Activated effector memory CD4-positive, alpha-beta T cell treated with Interleukin-2 at 50 U/mL for 16 hours (primary cell): ENCODE measurements at regions not wholly inside any gene's neighbourhood (a gene's known extent, or its start where the extent isn't known, plus 50 kb on each side); places are given as distances from the start of the nearest gene placed in this dataset.
"Not testable (repeated sequence)": the region's sequence is repeated elsewhere in the genome, so short reads cannot be mapped to it uniquely, and the experiment has no call there.

ENCODE experiments used
- DNase-seq: peaks from one replicate; pipeline ENCODE4 v3.0.0-alpha.2; 2020

DNA sequence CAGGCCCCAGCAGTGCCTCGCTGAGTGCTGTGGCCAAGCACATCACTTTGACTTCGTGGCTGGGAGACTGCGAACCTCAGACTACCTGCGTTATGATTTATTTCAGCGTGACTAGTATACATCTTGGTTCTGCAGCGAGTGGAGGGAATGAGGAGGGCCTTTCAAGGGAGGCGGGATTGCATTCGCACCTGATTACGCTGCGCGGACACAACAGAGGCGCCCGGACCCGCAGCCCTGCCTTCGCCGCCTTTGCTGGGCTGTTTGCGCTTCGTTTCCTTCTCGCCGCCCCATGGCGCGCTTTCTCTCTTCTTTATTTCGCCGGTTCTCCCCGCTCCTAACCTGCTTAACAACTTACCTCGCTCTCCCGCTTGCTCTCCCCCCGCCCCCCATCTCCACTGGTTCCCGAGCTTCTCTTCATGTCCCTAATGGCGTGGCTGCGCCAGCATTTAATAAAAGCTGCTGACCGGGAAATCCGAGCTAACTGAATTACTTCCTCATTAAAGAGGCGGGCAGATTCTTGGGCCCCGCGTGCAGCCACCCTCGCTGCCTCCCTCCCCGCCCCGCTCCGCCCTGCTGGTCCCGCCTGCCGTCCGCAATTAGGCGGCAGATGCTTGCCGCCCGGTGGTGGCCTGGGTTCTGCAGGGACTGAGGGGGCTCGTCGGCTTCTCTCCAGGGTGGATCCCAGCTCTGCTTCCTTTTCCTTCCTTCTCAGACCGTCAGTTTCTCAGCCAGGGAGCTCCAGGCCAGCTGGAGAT is 257.6 kb upstream of the SDK2 start:
- DNase-seq = no peak

DNA sequence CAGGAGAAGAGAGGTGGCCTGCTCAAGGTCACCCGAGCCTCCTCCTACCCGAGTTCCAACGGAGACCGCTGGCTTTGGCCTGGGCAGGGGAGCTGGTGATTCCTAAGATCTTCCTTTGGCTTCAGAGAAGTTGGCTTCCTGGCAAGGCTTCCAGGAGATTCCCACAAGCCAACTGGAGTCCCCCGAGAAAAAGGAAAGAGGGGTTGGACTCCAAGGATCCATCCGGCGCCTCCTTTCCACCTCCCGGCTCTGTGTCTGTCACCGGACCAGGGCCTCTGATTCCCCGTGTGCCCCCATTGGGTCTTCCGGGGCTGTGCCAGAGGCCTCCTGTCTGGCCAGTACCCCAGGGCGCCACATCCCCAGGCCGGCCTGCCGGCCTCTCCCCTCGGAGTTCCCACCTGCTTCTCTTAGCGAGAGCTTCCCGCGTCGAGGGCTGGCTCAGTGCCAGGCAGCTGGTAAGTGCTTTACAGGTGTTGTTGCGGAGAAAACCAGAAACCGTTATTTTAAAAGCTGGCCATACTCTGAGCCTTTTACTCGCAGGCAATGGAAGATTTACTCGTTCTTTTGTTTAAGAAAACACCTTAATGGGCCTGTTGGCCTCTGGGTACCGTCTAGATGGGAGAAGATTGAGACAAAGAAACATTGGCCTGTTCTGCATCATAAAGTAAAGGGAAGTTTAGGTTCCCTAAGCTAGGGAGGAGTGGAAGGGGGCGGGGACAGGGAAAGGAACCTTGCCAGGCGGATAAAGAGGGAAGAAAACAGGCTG is 258.4 kb upstream of the SDK2 start:
- DNase-seq = no peak

DNA sequence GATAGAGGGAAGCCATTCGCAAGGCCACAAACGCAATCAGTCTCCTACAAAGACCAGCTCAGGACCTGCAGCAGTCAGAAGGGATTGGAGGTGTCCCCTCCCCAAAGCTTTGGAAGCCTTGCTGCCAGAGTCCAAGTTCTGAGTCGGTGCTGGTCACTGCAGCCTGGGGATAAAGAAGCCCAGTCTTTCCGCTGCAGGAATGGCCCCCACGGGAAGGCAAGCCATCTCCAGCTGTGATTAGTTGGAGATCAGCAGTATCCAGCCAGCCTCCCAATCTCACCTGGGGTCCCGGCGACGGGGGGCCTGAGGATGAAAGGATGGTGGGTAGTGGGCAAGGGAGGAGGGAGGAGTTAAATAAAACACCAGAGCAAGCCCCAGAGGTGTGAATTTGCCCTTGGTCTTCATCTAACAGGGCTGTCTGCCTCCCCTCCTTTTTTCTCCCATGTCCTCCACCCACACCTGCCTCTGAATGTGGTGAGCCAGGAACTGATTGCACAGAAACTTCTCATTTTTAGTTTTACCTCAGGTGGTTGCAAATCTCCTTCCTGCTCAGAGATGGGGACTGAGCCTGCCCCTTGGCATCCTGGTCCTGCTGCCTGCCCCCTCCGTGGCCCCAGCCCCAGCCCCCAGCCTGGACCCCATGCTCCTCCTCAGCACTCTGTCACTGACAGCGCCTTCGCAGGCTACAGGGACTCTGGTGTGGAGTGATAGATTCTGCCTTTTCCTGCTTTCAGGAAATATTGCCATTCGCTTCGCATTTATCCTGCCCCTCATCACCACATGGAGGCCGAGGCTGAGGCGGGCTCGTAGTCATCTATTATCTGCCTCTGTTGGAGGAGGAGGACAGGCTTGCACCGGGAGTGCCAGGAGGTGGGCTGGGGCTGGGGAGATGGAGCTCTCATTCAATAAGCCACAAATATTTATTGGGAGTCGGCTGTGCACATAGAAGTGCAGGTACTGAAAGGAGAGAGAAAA is 262.9 kb upstream of the SDK2 start:
- DNase-seq = no peak

GRCh38 chr17:73909186-73909585 is 264.9 kb upstream of the SDK2 start:
- no peak for DNase-seq

DNA sequence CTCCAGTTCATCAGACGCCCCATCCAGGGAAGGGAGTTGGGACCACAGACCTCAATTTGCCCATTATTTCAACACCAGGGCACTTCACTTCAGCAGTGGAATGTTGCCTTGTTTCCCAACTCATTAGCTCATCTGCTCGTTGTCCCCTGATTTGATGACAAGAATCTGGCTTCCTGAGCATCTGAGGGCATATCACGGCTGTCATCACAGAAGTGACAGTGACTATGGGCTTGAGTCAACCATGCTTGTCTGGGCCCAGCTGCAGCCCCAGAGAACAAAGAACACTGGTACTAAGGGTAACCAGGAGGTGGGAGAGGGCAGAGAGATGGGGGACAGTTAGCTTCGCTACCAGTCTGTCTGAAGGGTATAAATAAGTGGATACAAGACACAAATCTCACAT is 266.0 kb upstream of the SDK2 start:
- no peak for DNase-seq

DNA sequence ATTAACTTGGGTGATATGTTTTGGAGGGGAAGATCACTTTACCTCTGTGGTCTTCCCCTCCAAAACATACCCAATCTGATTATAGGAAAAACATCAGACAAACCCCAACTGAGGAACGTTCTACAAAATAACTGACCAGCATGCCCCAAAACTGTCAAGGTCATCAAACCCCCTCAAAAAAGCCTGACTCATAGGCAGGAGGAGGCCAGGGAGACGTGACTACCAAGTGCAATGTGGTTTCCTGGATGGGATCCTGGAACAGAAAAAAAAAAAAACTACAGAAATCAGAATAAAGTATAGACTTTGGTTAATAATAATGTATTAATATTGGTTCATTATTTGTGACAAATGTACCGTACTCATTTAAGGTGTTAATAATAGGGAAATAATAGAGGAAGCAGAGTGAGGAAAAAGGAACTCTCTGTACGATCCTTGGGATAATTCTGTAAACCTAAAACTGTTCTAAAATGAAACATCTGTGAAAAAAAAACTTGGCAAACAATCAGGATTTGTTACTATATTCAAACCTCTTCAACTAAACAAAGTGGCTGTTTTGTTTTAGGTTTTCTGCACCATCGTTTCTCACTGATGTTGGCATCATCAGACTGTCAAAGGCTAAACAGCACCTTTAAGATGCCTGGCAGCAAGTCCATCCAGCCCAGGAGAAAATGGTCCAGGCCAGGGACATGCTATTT is 266.7 kb upstream of the SDK2 start:
- no peak for DNase-seq

DNA sequence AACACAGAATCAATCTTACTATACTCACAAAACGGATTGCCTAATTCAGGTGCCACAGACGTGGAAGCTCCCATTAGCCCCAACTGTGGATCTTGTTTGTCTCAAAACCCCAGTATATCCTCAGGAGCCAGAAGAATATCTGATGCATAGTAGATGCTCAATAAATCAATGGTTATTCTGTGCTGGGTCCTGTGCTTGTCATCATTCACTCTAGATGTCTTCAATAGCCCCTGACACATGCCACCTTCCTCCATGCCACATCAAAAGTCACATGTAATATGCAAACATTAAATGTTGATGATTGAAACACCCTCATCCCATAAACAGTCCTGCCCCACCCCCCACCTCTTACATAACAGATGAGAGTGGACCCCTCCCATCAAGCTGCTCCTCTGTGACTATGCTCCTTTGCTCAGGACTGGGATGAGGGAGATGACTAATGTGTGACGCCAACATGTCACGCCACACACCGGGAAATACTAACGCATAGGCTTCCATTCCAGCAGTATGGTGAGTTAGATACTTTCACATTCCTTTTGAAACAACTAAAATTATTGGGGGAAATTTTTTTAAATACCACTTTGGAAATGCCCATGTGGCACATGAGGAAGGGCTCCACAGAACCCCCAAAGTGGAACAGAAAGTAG is 267.6 kb upstream of the SDK2 start:
- no peak for DNase-seq

DNA sequence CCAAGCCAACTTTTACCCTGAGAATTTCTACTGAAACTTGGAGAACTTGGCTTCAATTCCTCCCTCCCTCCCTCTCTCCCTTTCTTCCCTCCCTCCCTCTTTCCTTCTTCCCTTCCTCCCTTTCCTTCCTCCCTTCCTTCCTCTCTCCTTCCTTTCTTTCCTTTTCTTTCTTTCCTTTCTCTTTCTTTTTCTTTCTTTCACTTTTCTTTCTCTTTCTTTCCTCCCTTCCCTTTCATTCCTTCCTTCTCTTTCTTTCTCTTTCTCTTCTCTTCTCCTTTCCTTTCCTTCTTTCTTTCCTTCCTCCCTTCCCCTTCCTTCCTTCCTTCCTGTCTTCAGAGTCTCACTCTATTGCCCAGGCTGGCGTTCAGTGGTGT is 268.1 kb upstream of the SDK2 start:
- no peak for DNase-seq

- DNase-seq = no peak
Measured at GRCh38 chr17:73914536-73915274, 270.5 kb upstream of the SDK2 start.

GRCh38 chr17:73919033-73919432 is 274.8 kb upstream of the SDK2 start:
- DNase-seq = not testable (repeated sequence)

GRCh38 chr17:73921306-73921705 is 277.1 kb upstream of the SDK2 start:
- no peak for DNase-seq

GRCh38 chr17:73924114-73924908 is 279.2 kb upstream of the RPL38 start:
- no peak for DNase-seq

GRCh38 chr17:73924909-73925186 is 278.6 kb upstream of the RPL38 start:
- no peak for DNase-seq

- no peak for DNase-seq
Measured at GRCh38 chr17:73929860-73930430, 273.5 kb upstream of the RPL38 start.

DNA sequence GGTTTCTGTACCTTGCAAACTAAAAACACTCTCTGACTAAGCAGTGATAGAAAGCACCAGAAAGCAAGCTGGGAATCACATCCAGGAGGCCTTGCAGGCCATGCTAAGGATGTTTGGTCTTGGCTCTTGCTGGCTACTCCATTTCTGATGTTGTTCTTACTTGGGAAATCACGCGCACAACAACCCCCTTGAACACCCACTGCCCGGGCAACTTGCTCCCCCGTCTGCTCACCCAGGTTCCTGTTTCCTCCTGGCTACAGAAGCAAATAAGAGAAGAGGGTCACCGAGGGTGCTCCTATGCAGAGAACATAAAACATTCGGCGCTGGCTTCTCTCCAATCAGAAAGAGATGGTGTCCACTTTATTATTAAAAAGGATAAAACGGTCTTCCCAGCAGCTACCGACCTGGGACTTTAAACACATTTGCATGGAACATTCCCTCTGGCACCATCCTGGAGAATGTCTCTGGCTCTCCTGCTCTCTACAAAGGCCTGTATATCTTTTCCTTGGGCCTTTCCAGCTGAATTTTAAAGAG is 271.2 kb upstream of the RPL38 start:
- DNase-seq = no peak

DNA sequence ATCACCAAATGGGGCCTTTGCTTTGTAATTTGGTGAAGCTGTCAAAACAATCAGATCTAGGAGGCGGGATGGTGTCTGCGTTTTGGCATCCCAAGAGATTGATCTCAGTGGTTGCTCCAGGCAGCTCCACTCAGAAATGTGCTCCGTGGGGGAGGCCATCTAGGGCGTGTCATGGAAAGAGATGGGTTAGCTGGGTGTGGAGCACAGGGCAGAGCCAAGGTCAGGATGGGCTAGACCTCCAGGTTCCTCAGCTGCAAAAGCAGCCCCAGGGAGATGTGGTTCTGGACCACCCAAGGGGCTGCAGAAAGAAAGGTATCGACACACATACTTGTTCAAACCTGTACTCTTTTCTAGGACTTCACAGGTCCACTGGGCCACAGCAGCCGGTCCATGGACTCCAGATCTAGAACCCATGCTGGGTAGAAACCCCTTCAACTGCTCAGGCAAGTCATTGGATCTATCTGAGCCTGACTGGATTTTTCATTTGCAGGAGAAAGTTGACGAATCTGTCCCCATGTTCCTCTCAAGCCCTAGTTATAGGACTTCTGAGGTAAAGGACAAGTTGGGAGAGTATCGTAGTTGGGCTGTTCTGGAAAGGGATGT is 270.2 kb upstream of the RPL38 start:
- no peak for DNase-seq

DNA sequence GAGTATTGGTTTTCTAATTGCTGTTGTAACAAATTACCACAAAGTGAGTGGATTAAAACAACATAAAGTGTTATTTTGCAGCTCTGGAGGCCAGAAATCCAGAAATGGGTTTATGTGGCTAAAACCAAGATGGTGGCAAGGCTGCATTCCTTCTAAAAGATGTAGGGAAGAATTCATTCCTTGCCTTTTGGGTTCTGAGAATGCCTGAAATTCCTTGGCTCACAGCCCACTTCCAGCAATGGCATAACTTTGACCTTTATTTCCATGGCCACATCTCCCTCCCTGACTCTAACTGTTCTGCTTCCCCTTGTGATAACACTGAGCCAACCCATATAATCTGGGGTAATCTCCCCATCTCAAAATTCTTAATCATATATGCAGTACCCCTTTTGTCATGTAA is 269.6 kb upstream of the RPL38 start:
- DNase-seq = no peak

DNA sequence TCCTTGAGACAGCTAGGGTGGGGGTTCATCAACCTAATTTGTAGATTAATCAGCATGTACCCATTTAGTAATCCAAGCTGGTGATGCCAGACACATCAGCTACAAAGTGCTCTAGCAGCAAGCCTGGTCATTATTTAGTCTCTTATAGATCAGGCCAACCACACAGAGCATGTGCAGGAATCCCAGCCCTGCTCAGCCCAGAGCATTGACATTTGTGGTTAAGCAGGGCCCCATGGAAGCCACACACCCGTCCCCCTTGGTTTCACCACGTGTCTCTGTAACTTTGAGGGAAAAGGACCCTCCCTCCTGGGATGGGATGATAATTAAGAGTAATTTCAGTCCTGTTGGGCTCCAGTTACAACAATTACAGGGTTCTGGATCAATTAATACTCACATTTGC is 268.8 kb upstream of the RPL38 start:
- no peak for DNase-seq

DNA sequence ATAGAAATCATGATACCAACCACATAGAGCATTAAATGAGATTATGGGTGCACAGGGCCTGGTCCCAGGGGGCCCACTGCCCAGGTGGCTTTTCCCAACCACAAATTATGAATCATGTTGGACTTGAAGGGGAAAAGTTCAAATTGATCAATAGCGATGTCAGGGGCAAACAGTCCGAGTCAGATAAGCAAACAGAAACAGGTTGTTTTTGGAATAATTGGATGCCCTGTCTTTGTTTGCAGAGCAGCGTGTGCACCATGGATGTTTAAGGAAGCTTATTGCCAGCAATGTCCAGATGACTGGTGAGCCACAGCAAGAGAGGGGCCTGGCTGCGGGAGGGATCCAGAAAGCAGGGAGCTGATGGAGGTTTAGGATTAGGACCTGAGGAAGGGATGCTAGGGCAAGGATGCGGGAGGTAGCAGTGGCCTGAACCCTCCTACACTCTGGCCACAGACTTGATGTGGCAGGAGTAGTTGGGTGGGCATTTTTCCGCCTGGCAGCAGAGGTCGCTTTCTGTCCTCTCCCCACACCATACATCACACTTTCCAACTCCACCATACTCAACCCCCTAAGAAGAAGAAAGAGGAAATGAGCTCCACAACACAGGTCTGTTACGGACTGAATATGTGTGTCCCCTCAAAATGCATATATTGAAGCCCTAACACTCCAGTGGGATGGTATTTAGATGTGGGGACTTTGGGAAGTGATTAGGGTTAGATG is 266.4 kb upstream of the RPL38 start:
- no peak for DNase-seq
